Trophoblast cell (in vitro differentiated cells and primary cell): ENCODE measurements at regions not wholly inside any gene's neighbourhood (a gene's known extent, or its start where the extent isn't known, plus 50 kb on each side); places are given as distances from the start of the nearest gene placed in this dataset.

Source experiments
- DNase-seq, 2 donors: peaks; one replicate each; pipeline ENCODE4 v3.0.0-alpha.2; 2016
- H2AFZ ChIP-seq: 2 replicates; pipeline ENCODE4 v1.6.1; 2013; ENCODE audit warnings: low read length, moderate library complexity, mild to moderate bottlenecking; ENCODE audit not compliant: insufficient read depth, poor library complexity
- H2AK5ac ChIP-seq: 2 replicates; pipeline ENCODE4 v1.6.1; 2013; ENCODE audit warnings: mild to moderate bottlenecking, low read length
- H2BK120ac ChIP-seq: 2 replicates; pipeline ENCODE4 v1.6.1; 2013; ENCODE audit warnings: low read length, mild to moderate bottlenecking, moderate library complexity; ENCODE audit not compliant: insufficient read depth, poor library complexity
- H2BK12ac ChIP-seq: 2 replicates; pipeline ENCODE4 v1.6.1; 2013; ENCODE audit warnings: mild to moderate bottlenecking, low read length, moderate library complexity
- H2BK5ac ChIP-seq: 2 replicates; pipeline ENCODE4 v1.6.1; 2013; ENCODE audit warnings: low read length, low read depth, moderate library complexity, mild to moderate bottlenecking; ENCODE audit not compliant: poor library complexity
- H3K14ac ChIP-seq: 2 replicates; pipeline ENCODE4 v1.6.1; 2013; ENCODE audit warnings: mild to moderate bottlenecking, low read length
- H3K18ac ChIP-seq: 2 replicates; pipeline ENCODE4 v1.6.1; 2013; ENCODE audit warnings: mild to moderate bottlenecking, low read length
- H3K23ac ChIP-seq: 2 replicates; pipeline ENCODE4 v1.6.1; 2013; ENCODE audit warnings: low read length
- H3K27ac ChIP-seq: 2 replicates; pipeline ENCODE4 v1.5.1; 2013; ENCODE audit warnings: low read depth, mild to moderate bottlenecking, inconsistent platforms, low read length, moderate library complexity
- H3K27me3 ChIP-seq: 2 replicates; pipeline ENCODE4 v1.6.1; 2013; ENCODE audit warnings: inconsistent platforms, mild to moderate bottlenecking, low read length, moderate library complexity; ENCODE audit not compliant: insufficient read depth
- H3K36me3 ChIP-seq, 2 experiments: 1 replicate in 1 of 2; 2 replicates in 1 of 2; pipeline ENCODE4 v1.6.1; 2013; ENCODE audit warnings: low read length in 2 of 2, mild to moderate bottlenecking in 2 of 2, moderate library complexity in 1 of 2; ENCODE audit not compliant: insufficient read depth in 2 of 2, control insufficient read depth in 1 of 2
- H3K4ac ChIP-seq: 2 replicates; pipeline ENCODE4 v1.6.1; 2013; ENCODE audit warnings: low read depth, mild to moderate bottlenecking, low read length, moderate library complexity
- H3K4me1 ChIP-seq, 2 experiments: 1 replicate in 1 of 2; 2 replicates in 1 of 2; pipeline ENCODE4 v1.6.1; 2013; ENCODE audit warnings: low read length in 2 of 2, mild to moderate bottlenecking in 2 of 2, moderate library complexity in 1 of 2; ENCODE audit not compliant: insufficient read depth in 2 of 2, control insufficient read depth in 1 of 2
- H3K4me2 ChIP-seq: 2 replicates; pipeline ENCODE4 v1.6.1; 2013; ENCODE audit warnings: inconsistent platforms, mild to moderate bottlenecking, low read length, moderate library complexity
- H3K4me3 ChIP-seq: 2 replicates; pipeline ENCODE4 v1.5.1; 2013; ENCODE audit warnings: mild to moderate bottlenecking, low read depth, low read length, inconsistent platforms
- H3K79me1 ChIP-seq: one replicate; pipeline ENCODE4 v1.6.1; 2013; ENCODE audit warnings: low read length
- H3K79me2 ChIP-seq: 2 replicates; pipeline ENCODE4 v1.6.1; 2013; ENCODE audit warnings: low read length, mild to moderate bottlenecking; ENCODE audit not compliant: control insufficient read depth, insufficient read depth, poor library complexity
- H3K9ac ChIP-seq: 2 replicates; pipeline ENCODE4 v1.6.1; 2013; ENCODE audit warnings: mild to moderate bottlenecking, low read length
- H3K9me3 ChIP-seq: 2 replicates; pipeline ENCODE4 v1.6.1; 2013; ENCODE audit warnings: low read depth, mild to moderate bottlenecking, control low read depth, inconsistent platforms, low read length; ENCODE audit not compliant: insufficient read depth
- H4K12ac ChIP-seq: 2 replicates; pipeline ENCODE4 v1.6.1; 2013; ENCODE audit warnings: low read depth, mild to moderate bottlenecking, low read length, moderate library complexity
- H4K8ac ChIP-seq: 2 replicates; pipeline ENCODE4 v1.6.1; 2013; ENCODE audit warnings: low read depth, mild to moderate bottlenecking, low read length, moderate library complexity
- H4K91ac ChIP-seq: one replicate; pipeline ENCODE4 v1.6.1; 2013; ENCODE audit warnings: low read depth, mild to moderate bottlenecking, low read length, moderate library complexity
- WGBS: extraction: QIAGEN DNeasy Blood & Tissue Kit; methylation state at CpG from one replicate; pipeline ENCODE4 v1.1.7; 2013; ENCODE audit warnings: missing lambda C conversion rate; ENCODE audit not compliant: insufficient read length, insufficient coverage; ENCODE audit errors: extremely low coverage; 5-methylcytosine and 5-hydroxymethylcytosine counted together

- no peak overlapping the region for H2AFZ ChIP-seq
- no peak overlapping the region for H3K9ac ChIP-seq
- H3K4me2 ChIP-seq: no peak overlapping the region
- no peak overlapping the region for H3K18ac ChIP-seq
- no peaks in the 10 kb centered on the region for H3K9me3 ChIP-seq
- no peaks in the 10 kb centered on the region for H3K79me1 ChIP-seq
- no peak overlapping the region for H2BK12ac ChIP-seq
- no peak overlapping the region for H3K4me3 ChIP-seq
- no peaks in the 10 kb centered on the region for H3K27me3 ChIP-seq
- H4K8ac ChIP-seq: no peak overlapping the region
- no peak overlapping the region for H3K27ac ChIP-seq
- H3K23ac ChIP-seq: no peak overlapping the region
- H4K91ac ChIP-seq: no peak overlapping the region
- H2BK120ac ChIP-seq: no peak overlapping the region
- DNase-seq: no peak
- H3K4ac ChIP-seq: no peak overlapping the region
- no peaks in the 10 kb centered on the region for H3K79me2 ChIP-seq
- H3K36me3 ChIP-seq: no peaks in the 10 kb centered on the region
- no peak overlapping the region for H2AK5ac ChIP-seq
- H3K14ac ChIP-seq: no peak overlapping the region
- no peak overlapping the region for H4K12ac ChIP-seq
- no peak overlapping the region for H2BK5ac ChIP-seq
- H3K4me1 ChIP-seq: no peaks in the 10 kb centered on the region
These were observed 75.3 kb upstream of the ASTN2 start for GRCh38 chr9:117490199-117490598.

GRCh38 chr9:117488659-117489058 lies 73.8 kb upstream of the ASTN2 start:
- no peaks in the 10 kb centered on the region for H3K9me3 ChIP-seq
- no peak overlapping the region for H3K18ac ChIP-seq
- H3K23ac ChIP-seq: no peak overlapping the region
- H4K91ac ChIP-seq: no peak overlapping the region
- H3K27me3 ChIP-seq: no peaks in the 10 kb centered on the region
- no peak overlapping the region for H2BK120ac ChIP-seq
- no CpG with 5 or more reads among the region's 4 CpGs for WGBS
- H3K27ac ChIP-seq: no peak overlapping the region
- no peak overlapping the region for H4K12ac ChIP-seq
- H4K8ac ChIP-seq: no peak overlapping the region
- no peak overlapping the region for H3K4ac ChIP-seq
- no peaks in the 10 kb centered on the region for H3K36me3 ChIP-seq
- no peak overlapping the region for H3K4me2 ChIP-seq
- H2BK12ac ChIP-seq: no peak overlapping the region
- no peak overlapping the region for H3K9ac ChIP-seq
- H2BK5ac ChIP-seq: no peak overlapping the region
- H3K14ac ChIP-seq: no peak overlapping the region
- no peaks in the 10 kb centered on the region for H3K4me1 ChIP-seq
- no peak overlapping the region for H2AFZ ChIP-seq
- H3K79me2 ChIP-seq: no peaks in the 10 kb centered on the region
- H3K79me1 ChIP-seq: no peaks in the 10 kb centered on the region
- DNase-seq: no peak
- no peak overlapping the region for H2AK5ac ChIP-seq
- H3K4me3 ChIP-seq: no peak overlapping the region

GRCh38 chr9:117487555-117488175 lies 72.8 kb upstream of the ASTN2 start:
- no peak overlapping the region for H4K8ac ChIP-seq
- H3K14ac ChIP-seq: no peak overlapping the region
- H2BK120ac ChIP-seq: no peak overlapping the region
- no peaks in the 10 kb centered on the region for H3K36me3 ChIP-seq
- no peak overlapping the region for H3K4ac ChIP-seq
- no peaks in the 10 kb centered on the region for H3K27me3 ChIP-seq
- no peak overlapping the region for H3K27ac ChIP-seq
- no peak overlapping the region for H2BK12ac ChIP-seq
- H2AK5ac ChIP-seq: no peak overlapping the region
- no CpG with 5 or more reads among the region's 15 CpGs for WGBS
- H3K23ac ChIP-seq: no peak overlapping the region
- no peak overlapping the region for H3K9ac ChIP-seq
- no peaks in the 10 kb centered on the region for H3K79me1 ChIP-seq
- H2BK5ac ChIP-seq: no peak overlapping the region
- no peak overlapping the region for H4K91ac ChIP-seq
- no peak overlapping the region for H4K12ac ChIP-seq
- H3K4me2 ChIP-seq: peak overlapping the region; percentile 48
- DNase-seq: peak; percentile 51 to 75
- H3K18ac ChIP-seq: no peak overlapping the region
- H3K4me1 ChIP-seq: no peaks in the 10 kb centered on the region
- no peaks in the 10 kb centered on the region for H3K79me2 ChIP-seq
- H2AFZ ChIP-seq: no peak overlapping the region
- H3K4me3 ChIP-seq: no peak overlapping the region
- H3K9me3 ChIP-seq: no peaks in the 10 kb centered on the region

GRCh38 chr9:117486426-117486825 lies 71.6 kb upstream of the ASTN2 start:
- H4K8ac ChIP-seq: no peak overlapping the region

More at GRCh38 chr9:117486426-117486825, 71.6 kb upstream of the ASTN2 start:
- Histone ChIP-seq H3K23ac (no peak overlapping the region), H2BK120ac (no peak overlapping the region), H3K36me3 (no peaks in the 10 kb centered on the region), H3K79me2 (no peaks in the 10 kb centered on the region), H4K91ac (no peak overlapping the region), H3K4ac (no peak overlapping the region), H3K4me3 (no peak overlapping the region), H3K4me2 (no peak overlapping the region), H3K27me3 (no peaks in the 10 kb centered on the region), H2AK5ac (no peak overlapping the region), H3K27ac (no peak overlapping the region), H2BK5ac (no peak overlapping the region), H3K79me1 (no peaks in the 10 kb centered on the region), H3K18ac (no peak overlapping the region), H2BK12ac (no peak overlapping the region), H3K9me3 (no peaks in the 10 kb centered on the region), H3K4me1 (no peaks in the 10 kb centered on the region), H3K9ac (no peak overlapping the region), H4K12ac (no peak overlapping the region), H3K14ac (no peak overlapping the region), H2AFZ (no peak overlapping the region)
- DNase-seq: no peak
- no CpG with 5 or more reads among the region's 2 CpGs for WGBS
